Hepatic stellate cell (primary cell): ENCODE measurements at regions not wholly inside any gene's neighbourhood (a gene's known extent, or its start where the extent isn't known, plus 50 kb on each side); places are given as distances from the start of the nearest gene placed in this dataset.
"Not testable (repeated sequence)": the region's sequence is repeated elsewhere in the genome, so short reads cannot be mapped to it uniquely, and the experiment has no call there.

Experiments used
- DNase-seq: peaks from one replicate; pipeline ENCODE4 v3.0.0; 2011; ENCODE audit warnings: low spot score

DNA sequence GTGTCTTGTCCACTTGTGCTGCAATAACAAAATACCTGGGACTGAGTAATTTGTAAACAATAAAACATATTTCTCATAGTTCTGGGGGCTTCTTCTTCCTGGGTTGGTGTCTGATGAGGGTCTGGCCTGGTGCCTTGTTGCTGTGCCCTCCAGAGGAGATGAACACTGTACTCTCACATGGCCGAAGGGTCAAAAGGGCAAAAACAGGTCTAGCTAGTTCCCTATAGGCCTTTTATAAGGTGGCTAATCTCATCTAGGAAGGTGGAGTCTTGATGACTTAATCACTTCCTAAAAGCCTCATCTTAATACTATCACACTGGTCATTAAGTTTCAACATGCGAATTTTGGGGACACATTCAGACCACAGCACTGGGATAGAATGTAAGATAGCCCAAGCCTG is 228.4 kb downstream of the TLE3 start:
- DNase-seq = no peak

- no peak for DNase-seq
These were observed 227.7 kb downstream of the TLE3 start for GRCh38 chr15:69869881-69870505.

- DNase-seq = no peak
These were observed 226.1 kb downstream of the TLE3 start for GRCh38 chr15:69871511-69872134.

DNA sequence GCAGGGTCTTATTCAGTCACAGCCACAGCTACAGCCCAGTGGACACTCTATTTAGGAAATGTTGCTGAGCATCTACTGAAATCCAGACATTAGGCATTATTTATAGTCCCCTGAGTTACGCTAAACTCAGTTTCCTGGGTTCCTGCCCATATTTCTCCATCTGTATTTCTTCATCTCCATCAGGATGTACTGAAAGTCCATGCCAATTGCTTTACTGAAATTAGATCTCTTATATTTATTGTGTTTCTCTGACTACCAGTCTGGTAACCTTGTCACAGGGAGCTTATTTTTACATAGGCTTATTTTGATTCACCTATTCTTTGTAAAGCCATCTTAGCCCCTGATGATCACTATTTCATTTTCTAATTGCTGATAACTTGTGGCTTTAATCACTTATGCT is 223.9 kb downstream of the TLE3 start:
- DNase-seq = no peak

- no peak for DNase-seq
These were observed 223.4 kb downstream of the TLE3 start for GRCh38 chr15:69874321-69874720.

DNA sequence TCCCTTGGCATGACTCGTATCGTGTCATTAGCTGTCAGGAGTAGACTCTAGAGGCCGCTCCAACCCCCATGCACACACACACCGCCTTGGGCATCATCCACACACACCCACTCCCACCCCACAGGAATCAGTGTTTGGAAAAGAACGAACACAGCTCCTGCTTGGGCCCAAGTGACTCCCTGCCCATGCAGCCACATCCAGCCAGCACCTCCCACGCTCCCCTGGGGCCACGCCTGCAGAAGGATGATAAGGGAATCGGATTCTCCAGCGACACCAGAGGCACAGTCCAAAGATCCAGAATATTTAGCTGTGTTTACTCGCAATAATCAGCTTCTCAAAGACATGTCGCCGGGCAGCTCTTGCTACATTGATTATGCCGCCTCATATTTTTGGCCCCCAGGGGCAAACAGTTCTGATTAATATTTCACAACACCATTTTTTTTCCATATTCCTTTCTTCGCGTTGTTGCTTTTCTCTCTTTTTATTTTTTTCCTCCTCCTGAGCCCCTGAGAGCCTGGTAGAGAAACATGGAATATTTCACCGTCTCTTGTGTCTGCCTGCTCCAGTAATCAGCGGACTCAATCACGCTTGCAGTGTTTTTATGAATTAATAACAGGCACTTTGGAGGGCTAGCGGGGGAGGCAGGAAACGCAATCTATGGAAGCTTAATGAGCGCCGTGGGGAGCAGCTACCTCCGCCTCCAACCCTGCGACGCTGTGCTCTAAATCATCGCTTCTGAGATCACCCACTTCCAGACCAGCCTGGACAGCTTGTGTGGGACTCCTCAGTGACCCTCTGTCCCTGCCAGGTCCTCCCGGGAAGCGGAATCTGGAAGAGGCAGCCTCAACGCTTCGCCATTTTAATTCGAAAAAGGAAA is 221.4 kb downstream of the TLE3 start:
- no peak for DNase-seq

DNA sequence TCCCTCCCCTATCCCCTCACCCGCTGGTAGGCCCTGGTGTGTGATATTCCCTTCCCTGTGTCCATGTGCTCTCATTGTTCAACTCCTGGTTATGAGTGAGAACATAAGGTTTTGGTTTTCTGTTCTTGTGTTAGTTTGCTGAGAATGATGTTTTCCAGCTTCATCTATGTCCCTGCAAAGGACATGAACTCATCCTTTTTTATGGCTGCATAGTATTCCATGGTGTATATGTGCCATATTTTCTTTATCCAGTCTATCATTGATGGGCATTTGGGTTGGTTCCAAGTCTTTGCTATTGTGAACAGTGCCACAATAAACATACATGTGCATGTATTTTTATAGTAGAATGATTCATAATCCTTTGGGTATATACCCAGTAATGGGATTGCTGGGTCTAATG is 217.8 kb downstream of the TLE3 start:
- DNase-seq = not testable (repeated sequence)

DNA sequence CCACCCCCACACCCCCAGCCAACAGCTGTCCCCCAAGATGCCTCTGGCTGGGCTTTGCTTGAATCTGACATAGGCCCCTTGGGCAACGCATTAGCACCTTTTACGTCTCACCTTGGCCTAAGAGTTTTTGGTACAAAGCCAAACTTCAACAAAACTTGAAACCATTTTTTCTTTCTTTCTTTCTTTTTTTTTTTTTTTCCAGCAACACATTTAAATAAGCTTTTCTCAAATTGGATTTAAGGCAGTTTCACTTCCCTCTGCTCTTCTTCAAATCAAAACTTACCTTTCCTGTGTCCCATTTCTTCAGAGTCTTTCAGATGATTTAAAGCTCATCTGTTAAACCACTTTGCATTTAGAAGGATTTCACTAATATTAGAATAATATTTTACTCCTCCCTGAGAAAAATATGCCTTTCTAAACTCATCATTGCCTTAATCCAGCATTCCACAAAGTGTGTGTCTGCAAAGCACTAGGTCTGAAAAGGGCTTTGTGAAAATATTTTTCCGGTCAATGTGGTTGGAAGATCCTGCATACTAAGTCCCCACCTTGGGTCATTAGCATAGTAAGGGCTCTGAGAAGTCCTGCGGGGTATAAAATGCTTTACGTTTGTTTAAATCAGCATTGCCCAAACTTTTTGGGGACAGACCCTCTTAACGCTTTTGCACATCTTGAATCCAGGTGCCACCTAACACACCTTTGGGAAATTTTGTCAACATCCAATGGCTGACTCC is 217.0 kb downstream of the TLE3 start:
- DNase-seq = no peak

- DNase-seq = no peak
These were observed 216.4 kb downstream of the TLE3 start for GRCh38 chr15:69881302-69881670.

DNA sequence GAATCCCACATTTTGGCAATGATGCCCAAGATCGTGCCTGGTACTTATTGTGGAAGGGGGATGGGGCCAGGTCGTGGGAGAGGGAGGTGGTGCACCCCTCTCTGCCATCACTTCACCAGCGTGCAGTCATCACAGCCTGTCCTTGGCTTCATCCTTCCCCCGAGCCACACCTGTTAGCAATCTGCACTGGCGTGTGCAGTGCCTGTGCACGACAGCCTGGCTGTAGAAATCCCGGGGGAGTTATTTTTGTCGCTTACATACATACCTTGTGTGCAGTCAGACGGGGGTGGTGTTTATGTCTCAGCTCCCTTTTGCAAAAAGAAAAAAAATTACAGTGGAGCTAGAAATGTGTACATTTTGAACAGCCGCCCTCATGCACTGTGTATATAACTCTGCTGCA is 216.0 kb downstream of the TLE3 start:
- no peak for DNase-seq

DNA sequence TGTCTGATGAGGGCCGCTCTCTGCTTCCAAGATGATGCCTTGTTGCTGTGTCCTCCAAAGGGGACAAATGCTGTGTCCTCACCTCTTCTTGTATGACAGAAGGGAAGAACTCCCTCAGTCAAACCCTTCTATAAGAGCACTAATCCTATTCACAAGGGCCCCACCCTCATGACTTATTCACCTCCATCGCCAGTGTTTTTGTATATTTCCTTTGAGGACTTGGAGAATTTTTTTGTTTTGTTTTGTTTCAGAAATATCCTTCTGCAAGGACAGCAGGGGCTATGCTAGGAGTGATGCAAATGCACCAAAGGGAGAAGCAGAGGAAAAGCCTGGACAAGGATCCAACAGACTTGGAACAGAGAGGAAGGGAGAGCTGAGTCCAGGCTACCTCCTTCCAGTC is 214.4 kb downstream of the TLE3 start:
- DNase-seq = no peak

GRCh38 chr15:69885173-69885955 is 212.4 kb downstream of the TLE3 start:
- no peak for DNase-seq

DNA sequence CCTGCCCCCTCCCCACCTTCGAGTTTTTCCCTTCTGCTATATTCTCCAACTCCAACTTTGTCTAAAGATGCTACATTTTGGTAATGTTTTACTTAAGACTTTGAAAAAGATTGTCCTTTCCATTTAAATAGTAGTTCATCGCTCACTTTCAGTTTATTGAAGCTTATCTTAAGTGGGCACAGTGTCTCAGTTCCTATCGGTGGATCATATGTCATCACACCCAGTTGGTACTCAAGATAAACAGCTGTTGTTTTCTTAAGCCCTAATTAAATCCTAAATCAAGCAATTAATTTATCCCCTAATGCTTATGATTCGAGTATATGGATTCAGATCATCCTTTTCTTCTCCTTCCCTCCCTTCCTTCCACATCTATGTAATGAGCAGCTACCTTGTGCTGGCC is 210.7 kb downstream of the TLE3 start:
- no peak for DNase-seq

DNA sequence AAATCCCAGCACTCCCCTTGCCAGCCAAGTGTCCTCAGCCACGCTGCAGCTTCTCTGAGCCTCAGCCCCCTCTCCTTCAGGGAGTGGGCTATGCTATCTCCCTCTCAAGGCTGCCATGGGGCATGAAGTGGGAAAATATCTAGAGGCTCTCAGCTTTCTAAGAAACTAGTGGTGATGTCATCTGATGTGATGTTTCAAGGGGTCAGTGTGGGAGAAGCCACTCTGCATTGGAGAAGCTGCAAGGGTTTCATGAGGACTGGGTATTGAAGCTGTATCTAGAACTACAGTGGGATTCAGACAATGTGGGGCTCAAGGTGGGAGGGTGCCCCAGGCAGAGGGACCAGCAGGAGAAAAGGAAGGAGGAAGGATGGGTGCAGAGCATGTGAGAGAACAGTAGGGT is 210.2 kb downstream of the TLE3 start:
- DNase-seq = no peak

DNA sequence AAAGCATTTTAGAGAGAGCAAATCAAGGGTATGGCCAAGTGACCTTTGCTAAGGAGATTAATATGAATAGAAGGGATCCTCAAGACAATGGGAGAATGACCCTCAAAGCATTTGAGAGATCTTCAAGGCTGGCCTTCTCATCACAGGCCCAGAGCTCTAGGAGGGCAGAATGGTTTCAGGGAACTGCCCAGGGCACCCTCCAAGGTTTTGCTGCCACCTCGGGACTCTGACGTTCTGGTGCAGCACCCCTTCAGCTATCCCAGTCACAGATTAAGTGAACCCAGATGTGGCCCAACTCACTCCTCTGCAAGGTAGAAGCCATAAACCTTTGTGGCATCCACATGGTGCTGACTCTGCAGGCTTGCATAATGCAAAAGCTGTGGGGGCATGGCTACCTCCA is 209.3 kb downstream of the TLE3 start:
- no peak for DNase-seq

DNA sequence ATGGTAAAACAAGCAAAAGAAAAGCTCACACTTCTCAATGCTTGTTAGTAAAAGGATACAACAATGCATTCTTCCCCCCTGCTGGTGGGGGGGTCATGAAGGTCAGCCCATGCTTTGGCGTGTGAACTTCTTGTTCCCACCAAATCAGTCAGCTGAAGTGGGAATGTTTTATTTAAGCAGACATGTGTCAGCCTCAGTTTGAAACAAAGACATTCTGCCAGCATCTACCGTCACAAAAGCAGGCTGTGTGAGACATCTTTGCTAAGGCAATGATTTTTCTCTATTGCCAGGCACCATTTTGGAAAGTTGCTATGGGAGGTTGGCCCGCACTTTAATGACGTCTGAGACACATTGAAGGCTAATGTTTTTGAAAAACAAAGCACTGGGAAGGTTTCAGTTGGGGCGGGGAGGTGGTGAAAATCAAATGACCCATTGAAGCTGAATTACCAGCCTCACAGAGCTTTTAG is 206.6 kb downstream of the TLE3 start:
- DNase-seq = no peak

GRCh38 chr15:69891606-69892005 is 206.1 kb downstream of the TLE3 start:
- DNase-seq = no peak

DNA sequence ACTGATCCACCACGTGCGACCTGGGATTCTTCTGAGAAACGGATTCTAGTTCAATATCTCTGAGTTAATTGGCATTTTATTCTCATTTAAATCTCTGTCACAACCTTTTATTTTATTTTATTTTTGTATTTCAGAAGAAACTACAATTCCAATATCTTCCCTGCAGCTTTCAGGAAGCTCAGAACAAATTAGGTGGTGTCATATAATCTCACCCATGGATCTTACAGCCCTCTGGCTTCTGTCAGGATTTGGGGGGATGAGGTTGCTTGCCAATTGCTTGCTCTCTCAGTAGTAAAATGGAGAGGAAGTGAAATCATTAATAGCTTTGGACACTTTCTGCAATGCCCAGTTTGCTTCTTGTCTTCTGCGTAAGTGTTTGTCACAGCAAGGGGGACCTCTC is 205.4 kb downstream of the TLE3 start:
- no peak for DNase-seq

GRCh38 chr15:69893086-69893485 is 204.6 kb downstream of the TLE3 start:
- no peak for DNase-seq

GRCh38 chr15:69893863-69894262 is 203.9 kb downstream of the TLE3 start:
- DNase-seq = peak; percentile 47

DNA sequence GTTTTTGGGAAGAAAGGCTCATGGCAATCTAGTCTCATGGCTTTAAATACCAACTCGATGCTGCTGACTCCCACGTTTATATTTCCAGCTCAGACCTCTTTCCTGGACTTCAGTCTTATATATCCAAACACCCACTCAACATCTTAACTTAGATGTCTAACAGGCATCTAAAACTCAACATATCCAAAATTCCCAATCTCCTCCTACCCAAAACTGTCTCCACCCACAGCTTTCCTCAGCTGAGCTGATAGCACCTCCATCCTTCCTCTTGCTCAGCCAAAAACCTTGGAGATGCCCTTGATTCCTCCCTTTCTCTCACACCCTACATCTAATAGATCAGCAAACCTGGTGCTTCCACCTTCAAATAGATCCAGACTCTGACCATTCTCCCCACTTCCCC is 202.5 kb downstream of the TLE3 start:
- no peak for DNase-seq

- no peak for DNase-seq
These were observed 201.1 kb downstream of the TLE3 start for GRCh38 chr15:69896606-69897005.
